Testis (tissue), 2 donors: ENCODE measurements at regions not wholly inside any gene's neighbourhood (a gene's known extent, or its start where the extent isn't known, plus 50 kb on each side); places are given as distances from the start of the nearest gene placed in this dataset.

Experiments
- DNase-seq: peaks from one replicate; pipeline ENCODE4 v3.0.0-alpha.2; 2019
- H3K27ac ChIP-seq, 2 donors: fragments of 200-600 bp; sonication (generic); one replicate each; pipeline ENCODE4 v1.5.1; 2019
- H3K27me3 ChIP-seq: fragments of 200-600 bp; sonication (generic); one replicate; pipeline ENCODE4 v1.5.1; 2019
- H3K36me3 ChIP-seq: fragments of 200-600 bp; sonication (generic); one replicate; pipeline ENCODE4 v1.5.1; 2017; ENCODE audit warnings: low read depth; ENCODE audit errors: missing control alignments
- H3K4me1 ChIP-seq: fragments of 200-600 bp; sonication (generic); one replicate; pipeline ENCODE4 v1.5.1; 2019
- H3K4me3 ChIP-seq, 2 donors: fragments of 200-600 bp; sonication (generic); one replicate each; pipeline ENCODE4 v1.5.1; 2017 to 2019
- H3K9me3 ChIP-seq: fragments of 200-600 bp; sonication (generic); one replicate; pipeline ENCODE4 v1.5.1; 2017
- CTCF ChIP-seq, 3 experiments: fragments of 450-650 bp in 2 of 3; fragments of 200-600 bp in 1 of 3; sonication (generic) in 1 of 3; IDR thresholded peaks; one replicate each; pipeline ENCODE4 v1.5.1; 2016 to 2019; ENCODE audit warnings: antibody characterized with exemption in 3 of 3, mild to moderate bottlenecking in 2 of 3, moderate library complexity in 1 of 3
- POLR2A ChIP-seq: fragments of 450-650 bp; IDR thresholded peaks from one replicate; pipeline ENCODE4 v1.6.1; 2017; ENCODE audit warnings: antibody characterized with exemption, mild to moderate bottlenecking, moderate library complexity
- WGBS, 2 donors: methylation state at CpG; one replicate each; pipeline ENCODE4 v1.1.5; 2018; 5-methylcytosine and 5-hydroxymethylcytosine counted together
- intact Hi-C: fragments of 100-400 bp; cut with DNase I; formaldehyde crosslinking; loops from one replicate; pipeline ENCODE4 v1.15.1; 2023; ENCODE audit warnings: low total_unique reads

- no peaks in the 10 kb centered on the region for H3K9me3 ChIP-seq
- no peaks in the 10 kb centered on the region for H3K4me1 ChIP-seq
- no peaks in the 10 kb centered on the region for H3K36me3 ChIP-seq
- no peak for DNase-seq
- no peak for TF ChIP-seq POLR2A
- no peak for TF ChIP-seq CTCF (IDR thresholded peaks at IDR 0.05)
- no peak overlapping the region for H3K27ac ChIP-seq
- H3K4me3 ChIP-seq = no peak overlapping the region
- intact Hi-C loops = no loop called here
- no peaks in the 10 kb centered on the region for H3K27me3 ChIP-seq
Observed at GRCh38 chr7:69254643-69255042, 343.6 kb upstream of the AUTS2 start.

- H3K4me1 ChIP-seq = no peaks in the 10 kb centered on the region
- intact Hi-C loops = no loop called here
- whole genome bisulfite sequencing, 2 donors = 86 to 88% methylated on average over 12 of the region's 12 CpGs
- peak; percentile 51 for DNase-seq
- no peaks in the 10 kb centered on the region for H3K9me3 ChIP-seq
- TF ChIP-seq CTCF (IDR thresholded peaks at IDR 0.05) (no peak), POLR2A (no peak)
- H3K36me3 ChIP-seq = no peaks in the 10 kb centered on the region
- no peak overlapping the region for H3K4me3 ChIP-seq
- no peaks in the 10 kb centered on the region for H3K27me3 ChIP-seq
- no peak overlapping the region for H3K27ac ChIP-seq
Observed at GRCh38 chr7:69256634-69257081, 341.6 kb upstream of the AUTS2 start.

GRCh38 chr7:69257592-69257991 is 340.7 kb upstream of the AUTS2 start:
- no peaks in the 10 kb centered on the region for H3K4me1 ChIP-seq
- intact Hi-C loops = no loop called here
- TF ChIP-seq CTCF (IDR thresholded peaks at IDR 0.05) = no peak
- TF ChIP-seq POLR2A = no peak
- no peaks in the 10 kb centered on the region for H3K27me3 ChIP-seq
- no peak overlapping the region for H3K27ac ChIP-seq
- H3K36me3 ChIP-seq = no peaks in the 10 kb centered on the region
- WGBS, 2 donors = 90 to 93% methylated on average over 2 of the region's 2 CpGs
- DNase-seq = no peak
- no peak overlapping the region for H3K4me3 ChIP-seq
- no peaks in the 10 kb centered on the region for H3K9me3 ChIP-seq

GRCh38 chr7:69259445-69259844 is 338.8 kb upstream of the AUTS2 start:
- Histone ChIP-seq H3K4me1 (no peaks in the 10 kb centered on the region), H3K9me3 (no peaks in the 10 kb centered on the region), H3K36me3 (no peaks in the 10 kb centered on the region), H3K4me3 (no peak overlapping the region), H3K27ac (no peak overlapping the region), H3K27me3 (no peaks in the 10 kb centered on the region)
- TF ChIP-seq POLR2A (no peak), CTCF (IDR thresholded peaks at IDR 0.05) (no peak)
- WGBS, 2 donors = 78 to 82% methylated on average over 2 of the region's 2 CpGs
- DNase-seq = no peak
- intact Hi-C loops = no loop called here

GRCh38 chr7:69260023-69260422 is 338.3 kb upstream of the AUTS2 start:
- Histone ChIP-seq H3K36me3 (no peaks in the 10 kb centered on the region), H3K4me3 (no peak overlapping the region), H3K4me1 (no peaks in the 10 kb centered on the region), H3K27me3 (no peaks in the 10 kb centered on the region), H3K27ac (no peak overlapping the region), H3K9me3 (no peaks in the 10 kb centered on the region)
- no peak for DNase-seq
- intact Hi-C loops = no loop called here
- 84 to 91% methylated on average over 4 of the region's 4 CpGs for WGBS, 2 donors
- TF ChIP-seq POLR2A (no peak), CTCF (IDR thresholded peaks at IDR 0.05) (no peak)
